Lower leg skin (tissue), 3 donors: ENCODE measurements at regions not wholly inside any gene's neighbourhood (a gene's known extent, or its start where the extent isn't known, plus 50 kb on each side); places are given as distances from the start of the nearest gene placed in this dataset.

ENCODE experiments used
- CTCF ChIP-seq, 3 donors: fragments of 450-650 bp; IDR thresholded peaks; one replicate each; pipeline ENCODE4 v1.5.1; 2016; ENCODE audit warnings: antibody characterized with exemption in 3 of 3, mild to moderate bottlenecking in 3 of 3, moderate library complexity in 2 of 3
- POLR2A ChIP-seq, 2 donors: fragments of 450-650 bp; IDR thresholded peaks; one replicate each; pipeline ENCODE4 v1.6.1; 2016 to 2017; ENCODE audit warnings: antibody characterized with exemption in 2 of 2, mild to moderate bottlenecking in 1 of 2, moderate library complexity in 1 of 2

- TF ChIP-seq CTCF (IDR thresholded peaks at IDR 0.05) (no peak), POLR2A (IDR thresholded peaks at IDR 0.05) (no peak)
Observed at GRCh38 chr2:5985536-5986385, 293.6 kb downstream of the SOX11 start.
